GM12872 (cell line): ENCODE measurements at regions not wholly inside any gene's neighbourhood (a gene's known extent, or its start where the extent isn't known, plus 50 kb on each side); places are given as distances from the start of the nearest gene placed in this dataset.

Experiments
- TF ChIP-seq, protein P1 (sequence below): IDR thresholded peaks from 3 replicates; pipeline ENCODE4 v1.5.1; 2011; ENCODE audit warnings: low read depth, mild to moderate bottlenecking, low read length, moderate library complexity; ENCODE audit not compliant: insufficient read depth

GRCh38 chr5:68592351-68592750, 376.8 kb downstream of the PIK3R1 start:
- TF ChIP-seq, protein P1, sequence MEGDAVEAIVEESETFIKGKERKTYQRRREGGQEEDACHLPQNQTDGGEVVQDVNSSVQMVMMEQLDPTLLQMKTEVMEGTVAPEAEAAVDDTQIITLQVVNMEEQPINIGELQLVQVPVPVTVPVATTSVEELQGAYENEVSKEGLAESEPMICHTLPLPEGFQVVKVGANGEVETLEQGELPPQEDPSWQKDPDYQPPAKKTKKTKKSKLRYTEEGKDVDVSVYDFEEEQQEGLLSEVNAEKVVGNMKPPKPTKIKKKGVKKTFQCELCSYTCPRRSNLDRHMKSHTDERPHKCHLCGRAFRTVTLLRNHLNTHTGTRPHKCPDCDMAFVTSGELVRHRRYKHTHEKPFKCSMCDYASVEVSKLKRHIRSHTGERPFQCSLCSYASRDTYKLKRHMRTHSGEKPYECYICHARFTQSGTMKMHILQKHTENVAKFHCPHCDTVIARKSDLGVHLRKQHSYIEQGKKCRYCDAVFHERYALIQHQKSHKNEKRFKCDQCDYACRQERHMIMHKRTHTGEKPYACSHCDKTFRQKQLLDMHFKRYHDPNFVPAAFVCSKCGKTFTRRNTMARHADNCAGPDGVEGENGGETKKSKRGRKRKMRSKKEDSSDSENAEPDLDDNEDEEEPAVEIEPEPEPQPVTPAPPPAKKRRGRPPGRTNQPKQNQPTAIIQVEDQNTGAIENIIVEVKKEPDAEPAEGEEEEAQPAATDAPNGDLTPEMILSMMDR, result no peak

DNA sequence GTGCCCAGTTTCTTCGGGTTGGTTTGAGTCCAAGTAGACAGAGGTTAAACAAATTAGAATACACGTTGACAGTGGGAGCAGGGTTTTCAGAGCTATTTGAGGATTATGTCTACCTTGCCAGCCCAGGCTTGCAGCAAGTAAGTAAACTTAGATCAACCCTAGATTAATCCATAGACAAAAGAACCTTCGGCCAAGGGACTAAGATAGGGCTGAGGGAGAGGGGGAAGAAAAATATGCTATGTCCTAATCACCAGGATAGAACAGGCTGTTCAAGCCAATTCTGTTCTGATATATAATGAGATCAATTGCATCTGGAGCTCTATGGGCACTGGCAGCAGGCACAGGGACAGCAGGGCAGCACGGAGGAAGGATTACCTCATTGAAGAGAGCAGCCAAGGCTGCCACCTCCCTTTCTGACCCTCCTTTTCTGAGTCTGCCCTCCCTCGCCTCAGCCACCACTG, 377.7 kb downstream of the PIK3R1 start:
- TF ChIP-seq, protein P1, result no peak

- TF ChIP-seq, protein P1, result no peak
Observed at GRCh38 chr5:68612972-68613371, 397.4 kb downstream of the PIK3R1 start.

- TF ChIP-seq, protein P1, result no peak
Observed at GRCh38 chr5:68618501-68618900, 402.9 kb downstream of the PIK3R1 start.

GRCh38 chr5:68627001-68627400, 411.4 kb downstream of the PIK3R1 start:
- TF ChIP-seq, protein P1, result no peak

DNA sequence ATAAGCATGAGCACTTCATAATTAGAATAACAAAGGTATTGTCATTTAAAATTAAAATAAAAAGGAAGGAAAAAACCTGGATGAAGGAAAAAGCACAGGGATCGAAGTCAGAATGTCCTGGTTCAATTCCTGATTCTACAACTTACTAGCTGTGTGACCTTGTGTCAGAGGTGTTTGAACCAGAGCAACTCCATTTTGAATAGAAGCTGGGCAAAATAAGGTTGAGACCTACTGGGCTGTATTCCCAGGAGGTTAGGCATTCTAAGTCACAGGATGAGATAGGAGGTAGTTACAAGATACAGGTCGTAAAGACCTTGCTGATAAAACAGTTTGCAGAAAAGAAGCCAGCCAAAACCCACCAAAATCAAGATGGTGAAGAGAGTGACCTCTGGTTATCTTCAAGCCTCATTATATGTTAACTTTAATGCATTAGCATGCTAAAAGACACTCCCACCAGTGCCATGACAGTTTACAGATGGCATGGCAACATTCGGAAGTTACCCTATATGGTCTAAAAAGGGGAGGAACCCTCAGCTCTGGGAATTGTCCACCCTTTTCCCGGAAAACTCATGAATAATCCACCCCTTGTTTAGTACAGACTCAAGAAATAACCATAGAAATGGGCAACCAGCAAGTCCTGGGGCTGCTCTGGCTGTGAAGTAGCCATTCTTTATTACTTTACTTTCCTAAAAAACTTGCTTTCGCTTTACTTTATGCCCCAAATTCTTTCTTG, 412.7 kb downstream of the PIK3R1 start:
- TF ChIP-seq, protein P1, result no peak

- TF ChIP-seq, protein P1, result no peak
Observed at GRCh38 chr5:68630354-68630753, 414.8 kb downstream of the PIK3R1 start.
